B cell (primary cell): ENCODE measurements at regions not wholly inside any gene's neighbourhood (a gene's known extent, or its start where the extent isn't known, plus 50 kb on each side); places are given as distances from the start of the nearest gene placed in this dataset.

ENCODE experiments used
- EZH2 ChIP-seq: IDR thresholded peaks from 2 replicates; pipeline ENCODE4 v1.6.1; 2012; ENCODE audit warnings: borderline replicate concordance, low read depth, mild to moderate bottlenecking, moderate library complexity, low read length; ENCODE audit not compliant: insufficient read depth, poor library complexity, severe bottlenecking
- TF ChIP-seq, protein P1 (sequence below): fragments of 200-600 bp; IDR thresholded peaks from one replicate; pipeline ENCODE4 v1.8.0; 2022; ENCODE audit warnings: antibody characterized with exemption, mild to moderate bottlenecking

DNA sequence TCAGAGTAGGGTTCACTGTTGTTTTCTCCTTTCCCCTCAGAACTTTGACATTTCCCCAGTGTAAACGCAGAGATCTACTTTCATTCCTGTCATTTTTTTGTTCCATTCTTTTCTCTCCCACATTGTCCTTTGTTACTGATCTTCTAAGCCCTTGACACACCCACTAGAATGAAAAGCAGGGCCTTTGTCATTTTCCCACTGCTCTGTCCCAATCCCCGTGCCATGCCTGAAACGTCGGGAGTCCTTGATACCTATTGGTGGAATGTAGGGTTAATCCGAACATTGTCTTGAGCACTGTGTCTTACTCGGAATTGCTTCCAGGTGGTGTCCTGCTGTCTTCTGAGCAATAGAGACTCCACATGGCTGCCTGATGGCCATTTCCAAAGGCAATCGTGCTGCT is 887.1 kb upstream of the FRG1 start:
- TF ChIP-seq EZH2: no peak
- TF ChIP-seq, protein P1, sequence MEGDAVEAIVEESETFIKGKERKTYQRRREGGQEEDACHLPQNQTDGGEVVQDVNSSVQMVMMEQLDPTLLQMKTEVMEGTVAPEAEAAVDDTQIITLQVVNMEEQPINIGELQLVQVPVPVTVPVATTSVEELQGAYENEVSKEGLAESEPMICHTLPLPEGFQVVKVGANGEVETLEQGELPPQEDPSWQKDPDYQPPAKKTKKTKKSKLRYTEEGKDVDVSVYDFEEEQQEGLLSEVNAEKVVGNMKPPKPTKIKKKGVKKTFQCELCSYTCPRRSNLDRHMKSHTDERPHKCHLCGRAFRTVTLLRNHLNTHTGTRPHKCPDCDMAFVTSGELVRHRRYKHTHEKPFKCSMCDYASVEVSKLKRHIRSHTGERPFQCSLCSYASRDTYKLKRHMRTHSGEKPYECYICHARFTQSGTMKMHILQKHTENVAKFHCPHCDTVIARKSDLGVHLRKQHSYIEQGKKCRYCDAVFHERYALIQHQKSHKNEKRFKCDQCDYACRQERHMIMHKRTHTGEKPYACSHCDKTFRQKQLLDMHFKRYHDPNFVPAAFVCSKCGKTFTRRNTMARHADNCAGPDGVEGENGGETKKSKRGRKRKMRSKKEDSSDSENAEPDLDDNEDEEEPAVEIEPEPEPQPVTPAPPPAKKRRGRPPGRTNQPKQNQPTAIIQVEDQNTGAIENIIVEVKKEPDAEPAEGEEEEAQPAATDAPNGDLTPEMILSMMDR: no peak
